H9 (cell line): ENCODE measurements at regions not wholly inside any gene's neighbourhood (a gene's known extent, or its start where the extent isn't known, plus 50 kb on each side); places are given as distances from the start of the nearest gene placed in this dataset.
"Not testable (repeated sequence)": the region's sequence is repeated elsewhere in the genome, so short reads cannot be mapped to it uniquely, and the experiment has no call there.

Experiments used
- DNase-seq: peaks from one replicate; pipeline ENCODE4 v3.0.0-alpha.2; 2017
- H2AFZ ChIP-seq: one replicate; pipeline ENCODE4 v1.6.1; 2013; ENCODE audit warnings: mild to moderate bottlenecking, low read length, control low read depth, moderate library complexity
- H2AK5ac ChIP-seq: 2 replicates; pipeline ENCODE4 v1.6.1; 2013; ENCODE audit warnings: low read length, control low read depth, mixed read lengths; ENCODE audit not compliant: insufficient read length
- H2BK120ac ChIP-seq: one replicate; pipeline ENCODE4 v1.6.1; 2013; ENCODE audit warnings: low read depth, mild to moderate bottlenecking, low read length, control low read depth, inconsistent platforms; ENCODE audit not compliant: poor library complexity, severe bottlenecking
- H2BK12ac ChIP-seq: 2 replicates; pipeline ENCODE4 v1.6.1; 2013; ENCODE audit warnings: low read length, control low read depth, mixed read lengths, low read depth; ENCODE audit not compliant: insufficient read length
- H2BK15ac ChIP-seq: 2 replicates; pipeline ENCODE4 v1.6.1; 2013; ENCODE audit warnings: low read depth, low read length, control low read depth
- H2BK20ac ChIP-seq: one replicate; pipeline ENCODE4 v1.6.1; 2013; ENCODE audit warnings: low read depth, mild to moderate bottlenecking, low read length, control low read depth, inconsistent platforms; ENCODE audit not compliant: poor library complexity, severe bottlenecking
- H2BK5ac ChIP-seq: 2 replicates; pipeline ENCODE4 v1.6.1; 2013; ENCODE audit warnings: low read length, control low read depth, mixed read lengths; ENCODE audit not compliant: insufficient read length
- H3K14ac ChIP-seq: 2 replicates; pipeline ENCODE4 v1.6.1; 2013; ENCODE audit warnings: low read length, control low read depth; ENCODE audit not compliant: insufficient read depth
- H3K18ac ChIP-seq: 2 replicates; pipeline ENCODE4 v1.6.1; 2013; ENCODE audit warnings: low read depth, mild to moderate bottlenecking, mixed read lengths, low read length, control low read depth; ENCODE audit not compliant: insufficient read length
- H3K23ac ChIP-seq: 2 replicates; pipeline ENCODE4 v1.6.1; 2013; ENCODE audit warnings: low read length, control low read depth, mixed read lengths, low read depth; ENCODE audit not compliant: insufficient read length
- H3K23me2 ChIP-seq: 2 replicates; pipeline ENCODE4 v1.6.1; 2013; ENCODE audit warnings: low read depth, mild to moderate bottlenecking, mixed read lengths, low read length, control low read depth; ENCODE audit not compliant: insufficient read length, poor library complexity, severe bottlenecking
- H3K27ac ChIP-seq: 2 replicates; pipeline ENCODE4 v1.5.1; 2013; ENCODE audit warnings: low read length, control low read depth, mixed read lengths, low read depth; ENCODE audit not compliant: insufficient read length
- H3K27me3 ChIP-seq: 2 replicates; pipeline ENCODE4 v1.6.1; 2013; ENCODE audit warnings: low read length, control low read depth, inconsistent platforms; ENCODE audit not compliant: insufficient read depth
- H3K4ac ChIP-seq: 2 replicates; pipeline ENCODE4 v1.6.1; 2013; ENCODE audit warnings: low read depth, mild to moderate bottlenecking, control low read depth, inconsistent platforms, low read length, moderate library complexity
- H3K4me1 ChIP-seq: 2 replicates; pipeline ENCODE4 v1.6.1; 2013; ENCODE audit warnings: low read length, control low read depth, inconsistent platforms; ENCODE audit not compliant: insufficient read depth
- H3K4me2 ChIP-seq: 2 replicates; pipeline ENCODE4 v1.6.1; 2013; ENCODE audit warnings: low read length, control low read depth, mixed read lengths; ENCODE audit not compliant: insufficient read length, insufficient read depth
- H3K56ac ChIP-seq: 2 replicates; pipeline ENCODE4 v1.6.1; 2013; ENCODE audit warnings: low read depth, mild to moderate bottlenecking, mixed read lengths, low read length, control low read depth; ENCODE audit not compliant: insufficient read length
- H3K79me1 ChIP-seq: 2 replicates; pipeline ENCODE4 v1.6.1; 2013; ENCODE audit warnings: low read depth, mild to moderate bottlenecking, moderate library complexity, low read length, control low read depth, inconsistent platforms; ENCODE audit not compliant: insufficient read depth, poor library complexity, severe bottlenecking
- H3K79me2 ChIP-seq: 2 replicates; pipeline ENCODE4 v1.6.1; 2013; ENCODE audit warnings: low read length, control low read depth, inconsistent platforms; ENCODE audit not compliant: insufficient read depth
- H3K9ac ChIP-seq: 2 replicates; pipeline ENCODE4 v1.6.1; 2013; ENCODE audit warnings: low read length, control low read depth, mixed read lengths; ENCODE audit not compliant: insufficient read length; ENCODE audit errors: extremely low read depth
- H3K9me3 ChIP-seq: one replicate; pipeline ENCODE4 v1.6.1; 2013; ENCODE audit warnings: low read depth, low read length, inconsistent platforms; ENCODE audit not compliant: control insufficient read depth
- H3T11ph ChIP-seq: one replicate; pipeline ENCODE4 v1.6.1; 2013; ENCODE audit warnings: mild to moderate bottlenecking, low read length, control low read depth, inconsistent platforms
- H4K20me1 ChIP-seq: one replicate; pipeline ENCODE4 v1.6.1; 2013; ENCODE audit not compliant: control insufficient read depth, insufficient read length, insufficient read depth
- H4K5ac ChIP-seq: 2 replicates; pipeline ENCODE4 v1.6.1; 2013; ENCODE audit warnings: low read depth, mild to moderate bottlenecking, mixed read lengths, low read length, control low read depth; ENCODE audit not compliant: insufficient read length
- H4K8ac ChIP-seq: replicated peaks from 2 replicates; pipeline ENCODE4 v1.6.1; 2013; ENCODE audit warnings: low read length, control low read depth, mixed read lengths, low read depth; ENCODE audit not compliant: insufficient read length
- H4K91ac ChIP-seq: 2 replicates; pipeline ENCODE4 v1.6.1; 2013; ENCODE audit warnings: low read depth, mild to moderate bottlenecking, moderate library complexity, mixed read lengths, low read length, control low read depth; ENCODE audit not compliant: insufficient read length
- H3K27ac Mint-ChIP-seq, 3 experiments: 2 replicates in 2 of 3; 3 replicates in 1 of 3; pipeline ENCODE4 v1.8.0; 2020 to 2021; ENCODE audit warnings: mixed read lengths in 3 of 3, mild to moderate bottlenecking in 1 of 3, moderate library complexity in 1 of 3
- H3K27me3 Mint-ChIP-seq: 2 replicates; pipeline ENCODE4 v1.8.0; 2021; ENCODE audit warnings: low read depth, mild to moderate bottlenecking, moderate library complexity, mixed read lengths
- H3K36me3 Mint-ChIP-seq, 3 experiments: 2 replicates in 2 of 3; 3 replicates in 1 of 3; pipeline ENCODE4 v1.8.0; 2020 to 2021; ENCODE audit warnings: low read depth in 3 of 3, mixed read lengths in 3 of 3; ENCODE audit not compliant: insufficient read depth in 1 of 3
- H3K4me1 Mint-ChIP-seq, 2 experiments: 2 replicates each; pipeline ENCODE4 v1.8.0; 2020; ENCODE audit warnings: mixed read lengths in 2 of 2
- H3K4me3 Mint-ChIP-seq, 2 experiments: 2 replicates in 1 of 2; 3 replicates in 1 of 2; pipeline ENCODE4 v1.8.0; 2020 to 2021; ENCODE audit warnings: mild to moderate bottlenecking in 2 of 2, mixed read lengths in 2 of 2, moderate library complexity in 1 of 2
- H3K9me3 Mint-ChIP-seq, 2 experiments: 2 replicates in 1 of 2; 3 replicates in 1 of 2; pipeline ENCODE4 v1.8.0; 2020; ENCODE audit warnings: mild to moderate bottlenecking in 2 of 2, mixed read lengths in 2 of 2, moderate library complexity in 1 of 2
- WGBS: extraction: QIAGEN DNeasy Blood & Tissue Kit; methylation state at CpG from one replicate; pipeline ENCODE4 v1.1.7; 2013; ENCODE audit warnings: missing lambda C conversion rate, low lambda C conversion rate, mixed read lengths; ENCODE audit not compliant: insufficient read length; ENCODE audit errors: extremely low coverage; 5-methylcytosine and 5-hydroxymethylcytosine counted together

DNA sequence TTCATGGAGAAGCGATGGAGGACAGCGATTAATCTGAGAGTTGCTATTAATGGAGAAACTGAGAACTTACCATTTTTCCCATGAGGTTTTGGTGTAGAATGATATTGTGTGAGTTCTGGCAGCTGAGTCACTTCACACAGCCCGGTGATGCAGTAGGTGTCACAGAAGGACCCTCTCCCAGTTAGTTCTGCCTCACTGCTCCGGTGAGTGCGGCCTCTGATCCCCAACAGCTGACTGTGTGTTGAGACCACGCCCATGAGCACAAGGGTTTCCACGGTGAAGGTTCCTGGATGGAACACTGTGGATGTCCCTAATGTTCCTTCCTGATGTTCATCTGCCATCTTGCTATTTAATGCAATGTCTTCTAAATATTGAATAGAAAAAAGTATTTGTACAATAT lies 114.0 kb upstream of the SULF2 start:
- not testable (repeated sequence) for H4K20me1 ChIP-seq, H3K23ac ChIP-seq, H2AFZ ChIP-seq, H4K91ac ChIP-seq, H3K4me3 Mint-ChIP-seq, H2BK120ac ChIP-seq, H2BK5ac ChIP-seq, H3K4me1 ChIP-seq, H3K27ac ChIP-seq, H3K79me1 ChIP-seq, H3K4ac ChIP-seq, H3T11ph ChIP-seq, H3K27ac Mint-ChIP-seq, H3K27me3 Mint-ChIP-seq, H2BK20ac ChIP-seq, H2AK5ac ChIP-seq, H3K9me3 Mint-ChIP-seq, H3K36me3 Mint-ChIP-seq, H4K8ac ChIP-seq, H3K9ac ChIP-seq, H3K56ac ChIP-seq, H3K18ac ChIP-seq, H3K23me2 ChIP-seq, H3K27me3 ChIP-seq, H3K4me1 Mint-ChIP-seq, H2BK15ac ChIP-seq, H2BK12ac ChIP-seq, H3K14ac ChIP-seq, H3K79me2 ChIP-seq, H4K5ac ChIP-seq, H3K9me3 ChIP-seq, H3K4me2 ChIP-seq, DNase-seq
- no CpG with 5 or more reads among the region's 7 CpGs for WGBS
